ENCODE measurements at regions not wholly inside any gene's neighbourhood (a gene's known extent, or its start where the extent isn't known, plus 50 kb on each side); places are given as distances from the start of the nearest gene placed in this dataset.

GRCh38 chr5:74454263-74455030, 186.1 kb downstream of the ENC1 start:
- Histone ChIP-seq H3K9me3 (replicated peaks; ENCODE audit: insufficient read depth, low read length) (no peaks in the 10 kb centered on the region), H3K36me3 (replicated peaks; ENCODE audit: insufficient read depth, low read length) (no peaks in the 10 kb centered on the region), H3F3A (ENCODE audit: insufficient read depth, low read length) (no peaks in the 10 kb centered on the region), H3K4me2 (ENCODE audit: low read depth, low read length) (no peak overlapping the region), H3K4me1 (ENCODE audit: low read length) (0 out of 2 replicates have a peak, but pooled peaks cover 2% of the 10 kb centered on the region), H3K4me3 (ENCODE audit: low read length) (no peak overlapping the region), H3K79me2 (ENCODE audit: low read length) (no peaks in the 10 kb centered on the region), H3K27me3 (replicated peaks; ENCODE audit: insufficient read depth, low read length) (no peaks in the 10 kb centered on the region), H3K27ac (ENCODE audit: low read length) (no peak overlapping the region), H3K9me2 (replicated peaks; ENCODE audit: insufficient read depth, low read length) (no peaks in the 10 kb centered on the region), H2AFZ (ENCODE audit: low read length) (no peak overlapping the region), H3K9ac (ENCODE audit: low read length) (no peak overlapping the region), H4K20me1 (ENCODE audit: insufficient read depth, low read length) (no peaks in the 10 kb centered on the region)
- no peak for DNase-seq
- TF ChIP-seq EZH2 (optimal IDR thresholded peaks at IDR 0.05; ENCODE audit: low read depth, low read length) (no peak), CTCF (IDR thresholded peaks at IDR 0.05; ENCODE audit: low read length) (no peak), EZH2phosphoT487 (IDR thresholded peaks at IDR 0.05; ENCODE audit: low read length) (no peak)

GRCh38 chr5:74452856-74453255, 187.7 kb downstream of the ENC1 start:
- no peak for DNase-seq
- no peaks in the 10 kb centered on the region for H3K27me3 ChIP-seq (replicated peaks; ENCODE audit: insufficient read depth, low read length)
- no peaks in the 10 kb centered on the region for H3K9me3 ChIP-seq (replicated peaks; ENCODE audit: insufficient read depth, low read length)
- H4K20me1 ChIP-seq (ENCODE audit: insufficient read depth, low read length), result no peaks in the 10 kb centered on the region
- no peaks in the 10 kb centered on the region for H3K9me2 ChIP-seq (replicated peaks; ENCODE audit: insufficient read depth, low read length)
- no peaks in the 10 kb centered on the region for H3K79me2 ChIP-seq (ENCODE audit: low read length)
- TF ChIP-seq EZH2 (optimal IDR thresholded peaks at IDR 0.05; ENCODE audit: low read depth, low read length), result no peak
- no peaks in the 10 kb centered on the region for H3K36me3 ChIP-seq (replicated peaks; ENCODE audit: insufficient read depth, low read length)
- H3K9ac ChIP-seq (ENCODE audit: low read length), result no peak overlapping the region
- no peaks in the 10 kb centered on the region for H3F3A ChIP-seq (ENCODE audit: insufficient read depth, low read length)
- H2AFZ ChIP-seq (ENCODE audit: low read length), result no peak overlapping the region
- H3K4me2 ChIP-seq (ENCODE audit: low read depth, low read length), result no peak overlapping the region
- H3K27ac ChIP-seq (ENCODE audit: low read length), result no peak overlapping the region
- 0 out of 2 replicates have a peak, but pooled peaks cover 2% of the 10 kb centered on the region for H3K4me1 ChIP-seq (ENCODE audit: low read length)
- H3K4me3 ChIP-seq (ENCODE audit: low read length), result no peak overlapping the region

- Histone ChIP-seq H4K20me1 (ENCODE audit: insufficient read depth, low read length) (no peaks in the 10 kb centered on the region), H3K9ac (ENCODE audit: low read length) (no peak overlapping the region), H3K4me2 (ENCODE audit: low read depth, low read length) (no peak overlapping the region), H3K27ac (ENCODE audit: low read length) (no peak overlapping the region), H3K9me3 (replicated peaks; ENCODE audit: insufficient read depth, low read length) (no peaks in the 10 kb centered on the region), H3K36me3 (replicated peaks; ENCODE audit: insufficient read depth, low read length) (no peaks in the 10 kb centered on the region), H3K4me1 (ENCODE audit: low read length) (0 out of 2 replicates have a peak, but pooled peaks cover 2% of the 10 kb centered on the region), H3K4me3 (ENCODE audit: low read length) (no peak overlapping the region), H3K79me2 (ENCODE audit: low read length) (no peaks in the 10 kb centered on the region), H3F3A (ENCODE audit: insufficient read depth, low read length) (no peaks in the 10 kb centered on the region), H3K9me2 (replicated peaks; ENCODE audit: insufficient read depth, low read length) (no peaks in the 10 kb centered on the region), H3K27me3 (replicated peaks; ENCODE audit: insufficient read depth, low read length) (no peaks in the 10 kb centered on the region), H2AFZ (ENCODE audit: low read length) (no peak overlapping the region)
- no peak for TF ChIP-seq EZH2 (optimal IDR thresholded peaks at IDR 0.05; ENCODE audit: low read depth, low read length)
- TF ChIP-seq CTCF (IDR thresholded peaks at IDR 0.05; ENCODE audit: low read length), result no peak
- TF ChIP-seq EZH2phosphoT487 (IDR thresholded peaks at IDR 0.05; ENCODE audit: low read length), result no peak
- no peak for DNase-seq
These were observed 190.4 kb downstream of the ENC1 start for GRCh38 chr5:74450095-74450494.

- H3K4me1 ChIP-seq (ENCODE audit: low read length), result no peaks in the 10 kb centered on the region
- H3K4me2 ChIP-seq (ENCODE audit: low read depth, low read length), result no peak overlapping the region
- H3K9me2 ChIP-seq (replicated peaks; ENCODE audit: insufficient read depth, low read length), result no peaks in the 10 kb centered on the region
These were observed 193.7 kb downstream of the ENC1 start for GRCh38 chr5:74446725-74447241.

More at GRCh38 chr5:74446725-74447241, 193.7 kb downstream of the ENC1 start:
- Histone ChIP-seq H3K9me3 (replicated peaks; ENCODE audit: insufficient read depth, low read length) (no peaks in the 10 kb centered on the region), H3K79me2 (ENCODE audit: low read length) (no peaks in the 10 kb centered on the region), H3K4me3 (ENCODE audit: low read length) (no peak overlapping the region), H4K20me1 (ENCODE audit: insufficient read depth, low read length) (no peaks in the 10 kb centered on the region), H3K9ac (ENCODE audit: low read length) (no peak overlapping the region), H3K36me3 (replicated peaks; ENCODE audit: insufficient read depth, low read length) (no peaks in the 10 kb centered on the region), H3F3A (ENCODE audit: insufficient read depth, low read length) (no peaks in the 10 kb centered on the region), H2AFZ (ENCODE audit: low read length) (no peak overlapping the region), H3K27ac (ENCODE audit: low read length) (no peak overlapping the region), H3K27me3 (replicated peaks; ENCODE audit: insufficient read depth, low read length) (no peaks in the 10 kb centered on the region)
- TF ChIP-seq CTCF (IDR thresholded peaks at IDR 0.05; ENCODE audit: low read length) (no peak), EZH2 (optimal IDR thresholded peaks at IDR 0.05; ENCODE audit: low read depth, low read length) (no peak), EZH2phosphoT487 (IDR thresholded peaks at IDR 0.05; ENCODE audit: low read length) (no peak)
- no peak for DNase-seq
